HG02623 (cell line): ENCODE measurements at regions not wholly inside any gene's neighbourhood (a gene's known extent, or its start where the extent isn't known, plus 50 kb on each side); places are given as distances from the start of the nearest gene placed in this dataset.
"Not testable (repeated sequence)": the region's sequence is repeated elsewhere in the genome, so short reads cannot be mapped to it uniquely, and the experiment has no call there.

Experiments used
- ATAC-seq: cut with Tn5 transposase; IDR thresholded peaks from one replicate; pipeline ENCODE4 v1.9.1; 2021; ENCODE audit warnings: moderate library complexity; ENCODE audit not compliant: unreplicated experiment

- ATAC-seq = peak; percentile 50
Measured at GRCh38 chr11:71383461-71383860, 64.7 kb downstream of the DHCR7 start.

GRCh38 chr11:71381781-71382505 is 66.2 kb downstream of the DHCR7 start:
- no peak for ATAC-seq

- no peak for ATAC-seq
Measured at GRCh38 chr11:71379701-71380100, 68.5 kb downstream of the DHCR7 start.

GRCh38 chr11:71373791-71374454 is 74.3 kb downstream of the DHCR7 start:
- ATAC-seq = peak; percentile 63

GRCh38 chr11:71372693-71373657 is 75.2 kb downstream of the DHCR7 start:
- no peak for ATAC-seq

GRCh38 chr11:71371674-71372069 is 76.5 kb downstream of the DHCR7 start:
- no peak for ATAC-seq

- ATAC-seq = no peak
Measured at GRCh38 chr11:71370895-71371673, 77.1 kb downstream of the DHCR7 start.

- no peak for ATAC-seq
Measured at GRCh38 chr11:71370020-71370747, 78.0 kb downstream of the DHCR7 start.

GRCh38 chr11:71369411-71369810 is 78.8 kb downstream of the DHCR7 start:
- ATAC-seq = no peak

GRCh38 chr11:71368966-71369365 is 79.2 kb downstream of the DHCR7 start:
- no peak for ATAC-seq

- no peak for ATAC-seq
Measured at GRCh38 chr11:71367756-71368155, 80.4 kb downstream of the DHCR7 start.

- ATAC-seq = not testable (repeated sequence)
Measured at GRCh38 chr11:71367276-71367675, 80.9 kb downstream of the DHCR7 start.

- no peak for ATAC-seq
Measured at GRCh38 chr11:71366076-71366475, 82.1 kb downstream of the DHCR7 start.

GRCh38 chr11:71365626-71366025 is 82.6 kb downstream of the DHCR7 start:
- no peak for ATAC-seq

GRCh38 chr11:71364806-71365205 is 83.4 kb downstream of the DHCR7 start:
- no peak for ATAC-seq

GRCh38 chr11:71364176-71364671 is 84.0 kb downstream of the DHCR7 start:
- no peak for ATAC-seq

GRCh38 chr11:71363721-71364120 is 84.5 kb downstream of the DHCR7 start:
- no peak for ATAC-seq

- ATAC-seq = no peak
Measured at GRCh38 chr11:71358963-71359567, 89.1 kb downstream of the DHCR7 start.

GRCh38 chr11:71358122-71358728 is 90.0 kb downstream of the DHCR7 start:
- ATAC-seq = no peak
